Bronchial epithelial cell (primary cell): ENCODE measurements at regions not wholly inside any gene's neighbourhood (a gene's known extent, or its start where the extent isn't known, plus 50 kb on each side); places are given as distances from the start of the nearest gene placed in this dataset.
A peak's percentile ranks its signal among the peaks of the same experiment; 100 is the strongest.

Experiments used
- DNase-seq: peaks from one replicate; pipeline ENCODE4 v3.0.0-alpha.2; 2010; ENCODE audit warnings: low read depth
- FAIRE-seq: peaks from 2 replicates; lab custom pipeline; 2011; peaks lifted over from hg19 to GRCh38; lab: Jason Lieb, UNC
- H3K27me3 ChIP-seq: 2 replicates; pipeline ENCODE4 v1.5.1; 2011; ENCODE audit warnings: low read length; ENCODE audit not compliant: control insufficient read depth, insufficient read depth
- H3K36me3 ChIP-seq: 2 replicates; pipeline ENCODE4 v1.5.1; 2011; ENCODE audit warnings: low read length; ENCODE audit not compliant: control insufficient read depth, insufficient read depth
- H3K4me3 ChIP-seq: 2 replicates; pipeline ENCODE4 v1.5.1; 2011; ENCODE audit warnings: mild to moderate bottlenecking, low read depth, low read length, control low read depth
- TF ChIP-seq, protein P1 (sequence below): IDR thresholded peaks from 2 replicates; pipeline ENCODE4 v1.5.1; 2011; ENCODE audit warnings: mild to moderate bottlenecking, moderate library complexity, low read length, control low read depth, inconsistent platforms; ENCODE audit not compliant: insufficient read depth, severe bottlenecking

DNA sequence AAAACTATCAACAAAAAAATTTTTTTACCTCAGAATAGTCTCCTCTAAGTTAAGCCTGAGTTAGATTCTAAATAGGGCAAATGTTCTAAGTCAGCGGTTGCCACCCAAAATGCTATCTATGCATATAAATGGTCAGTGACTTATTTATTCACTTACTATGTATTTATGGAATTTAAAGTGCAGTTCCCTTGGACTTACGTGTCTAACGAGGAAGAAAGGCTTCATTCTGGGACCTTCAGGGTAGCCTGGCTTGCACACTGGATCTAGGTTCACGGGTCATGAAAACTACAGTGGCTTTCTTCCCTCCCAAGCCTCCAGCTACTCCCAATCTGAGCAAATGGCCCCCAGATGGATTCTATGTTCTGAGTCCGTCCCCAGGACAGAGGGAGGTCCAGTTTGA, 77.1 kb downstream of the ARF6 start:
- Histone ChIP-seq H3K27me3 (no peaks in the 10 kb centered on the region), H3K4me3 (no peak overlapping the region), H3K36me3 (no peaks in the 10 kb centered on the region)
- no peak for DNase-seq
- FAIRE-seq: no peak
- TF ChIP-seq, protein P1, sequence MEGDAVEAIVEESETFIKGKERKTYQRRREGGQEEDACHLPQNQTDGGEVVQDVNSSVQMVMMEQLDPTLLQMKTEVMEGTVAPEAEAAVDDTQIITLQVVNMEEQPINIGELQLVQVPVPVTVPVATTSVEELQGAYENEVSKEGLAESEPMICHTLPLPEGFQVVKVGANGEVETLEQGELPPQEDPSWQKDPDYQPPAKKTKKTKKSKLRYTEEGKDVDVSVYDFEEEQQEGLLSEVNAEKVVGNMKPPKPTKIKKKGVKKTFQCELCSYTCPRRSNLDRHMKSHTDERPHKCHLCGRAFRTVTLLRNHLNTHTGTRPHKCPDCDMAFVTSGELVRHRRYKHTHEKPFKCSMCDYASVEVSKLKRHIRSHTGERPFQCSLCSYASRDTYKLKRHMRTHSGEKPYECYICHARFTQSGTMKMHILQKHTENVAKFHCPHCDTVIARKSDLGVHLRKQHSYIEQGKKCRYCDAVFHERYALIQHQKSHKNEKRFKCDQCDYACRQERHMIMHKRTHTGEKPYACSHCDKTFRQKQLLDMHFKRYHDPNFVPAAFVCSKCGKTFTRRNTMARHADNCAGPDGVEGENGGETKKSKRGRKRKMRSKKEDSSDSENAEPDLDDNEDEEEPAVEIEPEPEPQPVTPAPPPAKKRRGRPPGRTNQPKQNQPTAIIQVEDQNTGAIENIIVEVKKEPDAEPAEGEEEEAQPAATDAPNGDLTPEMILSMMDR: no peak

DNA sequence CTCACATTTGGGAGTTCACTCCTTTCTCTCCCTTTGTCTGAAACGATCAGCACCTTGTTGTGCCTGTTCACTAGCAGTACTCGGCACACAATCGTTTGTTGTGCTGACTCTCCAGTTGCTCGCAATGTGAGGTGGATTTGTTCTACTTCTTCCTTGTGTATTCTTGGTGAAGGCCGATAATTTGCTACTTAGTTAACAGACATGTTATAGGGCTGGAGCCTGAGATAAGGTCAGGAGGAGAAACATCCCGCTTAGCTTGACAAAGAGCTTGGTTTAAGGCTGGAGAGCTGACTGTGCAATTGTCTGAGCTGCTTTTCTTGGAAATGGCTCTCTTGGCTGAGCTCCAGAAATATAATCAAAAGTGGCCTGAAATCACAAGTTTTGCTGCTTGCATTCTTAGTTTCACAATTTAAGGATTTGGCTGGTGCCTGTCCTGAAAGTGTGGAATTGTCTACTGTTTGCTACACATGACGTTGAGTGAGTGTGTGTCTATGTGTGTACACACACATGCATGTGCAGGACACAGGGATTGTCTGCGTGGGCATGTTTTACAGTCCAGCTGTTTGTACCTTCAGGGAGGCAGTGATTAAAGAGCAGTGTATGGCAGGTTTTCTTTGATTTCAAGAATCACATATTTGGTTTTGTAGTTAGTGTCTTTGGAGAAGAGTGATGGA, 77.7 kb downstream of the ARF6 start:
- H3K36me3 ChIP-seq: no peaks in the 10 kb centered on the region
- no peaks in the 10 kb centered on the region for H3K27me3 ChIP-seq
- TF ChIP-seq, protein P1: no peak
- no peak for FAIRE-seq
- H3K4me3 ChIP-seq: no peak overlapping the region
- DNase-seq: no peak

DNA sequence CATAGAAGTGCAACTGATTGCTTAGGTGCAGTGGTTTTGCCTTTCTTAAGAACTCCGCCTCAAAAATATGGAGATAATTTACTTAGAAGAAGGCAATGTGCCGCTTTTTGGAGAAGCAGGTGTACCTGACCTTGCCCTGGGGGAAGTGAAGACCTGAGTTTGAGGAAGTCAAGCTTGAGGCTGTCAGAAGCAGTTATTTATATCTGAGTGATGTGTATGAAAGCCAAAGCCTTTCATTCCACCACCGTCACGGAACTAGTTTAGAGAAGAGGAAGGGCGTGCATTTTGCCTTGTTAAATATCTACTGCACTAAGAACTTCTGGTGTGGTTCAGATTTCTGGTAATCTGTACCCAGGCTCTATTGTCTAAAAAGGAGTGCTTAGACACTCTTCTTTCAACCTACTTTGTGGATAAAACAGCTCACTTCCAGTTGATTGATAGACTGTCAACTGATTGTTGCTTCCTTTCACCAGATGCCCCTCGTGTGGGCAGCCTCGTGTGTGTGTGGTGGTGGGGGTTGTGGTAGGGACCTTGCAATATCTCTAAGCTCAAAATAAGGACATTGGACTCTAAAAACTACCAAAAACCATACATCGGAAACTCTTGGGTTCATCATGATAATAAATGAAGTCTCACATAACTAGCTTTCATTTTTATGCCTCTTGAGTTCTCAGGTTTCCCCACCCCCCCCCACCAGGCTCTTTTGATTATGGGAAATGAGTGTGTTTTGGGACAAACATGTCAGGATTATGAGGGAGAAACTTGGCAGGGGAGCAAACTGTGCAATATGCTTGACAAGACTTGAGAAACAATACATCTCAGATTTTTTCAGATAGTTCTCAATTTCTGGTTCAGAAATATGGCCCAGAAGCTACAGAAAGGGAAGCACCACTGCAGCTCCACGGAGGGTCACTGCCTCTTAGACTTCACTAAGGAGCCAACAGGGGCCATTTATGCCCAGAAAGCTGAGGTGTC, 78.6 kb downstream of the ARF6 start:
- no peak for DNase-seq
- no peaks in the 10 kb centered on the region for H3K36me3 ChIP-seq
- H3K4me3 ChIP-seq: no peak overlapping the region
- no peaks in the 10 kb centered on the region for H3K27me3 ChIP-seq
- FAIRE-seq: no peak
- TF ChIP-seq, protein P1: no peak

DNA sequence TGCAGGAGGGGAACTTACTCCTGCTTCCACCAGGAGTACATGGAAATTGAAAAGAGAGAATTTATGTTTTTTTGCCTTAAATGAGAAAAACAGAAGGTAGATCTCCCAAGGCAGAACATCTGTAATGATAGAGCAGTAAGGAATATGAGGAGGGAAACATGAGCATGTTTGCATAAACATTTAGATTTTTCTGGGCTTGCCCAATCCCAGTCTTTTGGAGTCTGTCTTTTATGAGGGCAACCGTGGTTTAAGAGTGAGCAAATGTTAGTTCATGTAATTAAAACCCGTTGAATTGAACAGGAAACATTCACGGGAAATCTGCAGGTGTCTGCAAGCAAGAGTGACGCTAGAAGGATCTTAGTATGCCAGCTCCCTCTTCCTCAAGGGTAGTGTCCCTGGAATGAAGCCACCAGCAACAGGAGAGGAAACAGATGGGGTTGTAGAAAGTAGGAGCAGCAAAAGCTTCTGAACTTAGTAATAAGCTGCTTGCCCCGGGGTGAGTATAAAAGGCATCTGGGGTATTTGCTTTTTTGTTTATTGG, 79.3 kb downstream of the ARF6 start:
- FAIRE-seq (no peak), DNase-seq (peak; percentile 84)
- H3K4me3 ChIP-seq: no peak overlapping the region
- no peaks in the 10 kb centered on the region for H3K27me3 ChIP-seq
- no peaks in the 10 kb centered on the region for H3K36me3 ChIP-seq
- TF ChIP-seq, protein P1: no peak

DNA sequence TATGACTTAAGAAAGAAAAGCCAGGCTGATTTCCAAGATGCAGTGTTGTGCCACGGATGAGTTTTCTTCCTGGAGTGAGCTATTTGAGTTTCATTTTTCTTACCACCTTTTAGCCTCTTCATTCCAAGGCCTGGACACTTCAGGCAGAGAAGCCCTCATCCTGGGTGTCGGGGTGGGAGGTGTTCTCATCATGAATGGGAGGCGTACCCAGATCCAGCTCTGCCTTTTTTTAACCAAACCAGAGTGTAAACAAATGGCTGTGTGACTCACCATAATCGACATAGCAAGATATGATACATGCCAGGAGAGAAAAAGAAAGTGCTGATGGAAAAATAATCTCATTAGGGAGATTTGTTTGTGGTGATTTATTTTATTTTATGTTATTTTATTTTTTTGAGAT, 79.9 kb downstream of the ARF6 start:
- Histone ChIP-seq H3K27me3 (no peaks in the 10 kb centered on the region), H3K36me3 (no peaks in the 10 kb centered on the region), H3K4me3 (no peak overlapping the region)
- TF ChIP-seq, protein P1: no peak
- peak; percentile 95 for DNase-seq
- no peak for FAIRE-seq
